MM.1S (cell line): ENCODE measurements at regions not wholly inside any gene's neighbourhood (a gene's known extent, or its start where the extent isn't known, plus 50 kb on each side); places are given as distances from the start of the nearest gene placed in this dataset.

Experiments used
- DNase-seq: peaks from one replicate; pipeline ENCODE4 v3.0.0-alpha.2; 2015
- H2AFZ ChIP-seq: fragments of 300-600 bp; sonication (generic); 2 replicates; pipeline ENCODE4 v1.6.0; 2016; ENCODE audit warnings: antibody characterized with exemption, low read length
- H3F3A ChIP-seq: fragments of 300-600 bp; sonication (generic); 2 replicates; pipeline ENCODE4 v1.6.1; 2016; ENCODE audit warnings: mild to moderate bottlenecking, antibody characterized with exemption, low read length, moderate library complexity, mixed read lengths; ENCODE audit not compliant: insufficient read depth
- H3K27ac ChIP-seq: fragments of 300-600 bp; sonication (generic); 2 replicates; pipeline ENCODE4 v1.5.1; 2016; ENCODE audit warnings: mild to moderate bottlenecking, low read length
- H3K27me3 ChIP-seq: fragments of 300-600 bp; sonication (generic); replicated peaks from 2 replicates; pipeline ENCODE4 v1.6.0; 2016; ENCODE audit warnings: low read length; ENCODE audit not compliant: insufficient read depth
- H3K36me3 ChIP-seq: fragments of 300-600 bp; sonication (generic); replicated peaks from 2 replicates; pipeline ENCODE4 v1.6.1; 2016; ENCODE audit warnings: mild to moderate bottlenecking, low read length, mixed read lengths; ENCODE audit not compliant: insufficient read depth
- H3K4me1 ChIP-seq: fragments of 300-600 bp; sonication (generic); 2 replicates; pipeline ENCODE4 v1.6.1; 2016; ENCODE audit warnings: low read length, mixed read lengths
- H3K4me2 ChIP-seq: fragments of 300-600 bp; sonication (generic); 2 replicates; pipeline ENCODE4 v1.6.0; 2016; ENCODE audit warnings: low read depth, low read length
- H3K4me3 ChIP-seq: fragments of 300-600 bp; sonication (generic); 2 replicates; pipeline ENCODE4 v1.5.1; 2016; ENCODE audit warnings: low read length, mixed read lengths
- H3K79me2 ChIP-seq: fragments of 300-600 bp; sonication (generic); 2 replicates; pipeline ENCODE4 v1.6.1; 2016; ENCODE audit warnings: mixed run types, low read length, mixed read lengths
- H3K9ac ChIP-seq: fragments of 300-600 bp; sonication (generic); 2 replicates; pipeline ENCODE4 v1.6.1; 2016; ENCODE audit warnings: low read length, mixed read lengths
- H3K9me2 ChIP-seq: fragments of 300-600 bp; sonication (generic); replicated peaks from 2 replicates; pipeline ENCODE4 v1.6.1; 2016; ENCODE audit warnings: mild to moderate bottlenecking, low read length, mixed read lengths; ENCODE audit not compliant: insufficient read depth
- H3K9me3 ChIP-seq: fragments of 300-600 bp; sonication (generic); replicated peaks from 2 replicates; pipeline ENCODE4 v1.6.1; 2016; ENCODE audit warnings: mild to moderate bottlenecking, low read length, mixed read lengths; ENCODE audit not compliant: insufficient read depth
- H4K20me1 ChIP-seq: fragments of 300-600 bp; sonication (generic); 2 replicates; pipeline ENCODE4 v1.6.1; 2016; ENCODE audit warnings: mild to moderate bottlenecking, low read length, moderate library complexity, mixed read lengths; ENCODE audit not compliant: insufficient read depth
- CTCF ChIP-seq: fragments of 300-600 bp; sonication (generic); IDR thresholded peaks from 2 replicates; pipeline ENCODE4 v1.5.1; 2016; ENCODE audit warnings: antibody characterized with exemption, low read length, mixed read lengths
- EZH2 ChIP-seq: fragments of 300-600 bp; sonication (generic); optimal IDR thresholded peaks from 2 replicates; pipeline ENCODE3; 2017; ENCODE audit warnings: low read depth, mild to moderate bottlenecking, antibody characterized with exemption, low read length, mixed read lengths
- EZH2phosphoT487 ChIP-seq: fragments of 300-600 bp; sonication (generic); IDR thresholded peaks from 2 replicates; pipeline ENCODE4 v1.6.1; 2018; ENCODE audit warnings: antibody characterized with exemption, low read length

GRCh38 chr19:13666165-13666564 is 98.2 kb upstream of the MRI1 start:
- TF ChIP-seq EZH2 (no peak), EZH2phosphoT487 (no peak), CTCF (no peak)
- no peaks in the 10 kb centered on the region for H3K9me2 ChIP-seq
- H3K9me3 ChIP-seq, result no peaks in the 10 kb centered on the region
- H3K9ac ChIP-seq, result no peak overlapping the region
- H3K27ac ChIP-seq, result no peak overlapping the region
- H3F3A ChIP-seq, result no peaks in the 10 kb centered on the region
- no peak overlapping the region for H3K4me2 ChIP-seq
- H2AFZ ChIP-seq, result no peak overlapping the region
- H3K4me3 ChIP-seq, result no peak overlapping the region
- H3K27me3 ChIP-seq, result peaks cover 68% of the 10 kb centered on the region
- no peaks in the 10 kb centered on the region for H3K4me1 ChIP-seq
- no peaks in the 10 kb centered on the region for H4K20me1 ChIP-seq
- no peak for DNase-seq
- no peaks in the 10 kb centered on the region for H3K79me2 ChIP-seq
- no peaks in the 10 kb centered on the region for H3K36me3 ChIP-seq

- Histone ChIP-seq H3K36me3 (no peaks in the 10 kb centered on the region), H3F3A (no peaks in the 10 kb centered on the region), H3K4me1 (no peaks in the 10 kb centered on the region), H3K79me2 (no peaks in the 10 kb centered on the region), H4K20me1 (no peaks in the 10 kb centered on the region), H3K4me2 (no peak overlapping the region), H3K9me2 (no peaks in the 10 kb centered on the region), H3K9ac (no peak overlapping the region), H2AFZ (no peak overlapping the region), H3K9me3 (no peaks in the 10 kb centered on the region), H3K27ac (no peak overlapping the region), H3K4me3 (no peak overlapping the region), H3K27me3 (peaks cover 64% of the 10 kb centered on the region)
- TF ChIP-seq EZH2 (no peak), CTCF (no peak), EZH2phosphoT487 (no peak)
- DNase-seq, result no peak
These were observed 99.0 kb upstream of the MRI1 start for GRCh38 chr19:13665125-13665905.

GRCh38 chr19:13652810-13653590 is 111.3 kb upstream of the MRI1 start:
- no peaks in the 10 kb centered on the region for H3K36me3 ChIP-seq
- H2AFZ ChIP-seq, result no peak overlapping the region
- H3K27ac ChIP-seq, result no peak overlapping the region
- H3K4me1 ChIP-seq, result no peaks in the 10 kb centered on the region
- H4K20me1 ChIP-seq, result no peaks in the 10 kb centered on the region
- TF ChIP-seq CTCF, result no peak
- TF ChIP-seq EZH2, result no peak
- TF ChIP-seq EZH2phosphoT487, result no peak
- H3F3A ChIP-seq, result no peaks in the 10 kb centered on the region
- H3K79me2 ChIP-seq, result no peaks in the 10 kb centered on the region
- no peak overlapping the region for H3K4me2 ChIP-seq
- H3K9ac ChIP-seq, result no peak overlapping the region
- no peak for DNase-seq
- peaks cover 44% of the 10 kb centered on the region for H3K27me3 ChIP-seq
- no peak overlapping the region for H3K4me3 ChIP-seq
- no peaks in the 10 kb centered on the region for H3K9me2 ChIP-seq
- H3K9me3 ChIP-seq, result no peaks in the 10 kb centered on the region
